HG03439 (cell line): ENCODE measurements at regions not wholly inside any gene's neighbourhood (a gene's known extent, or its start where the extent isn't known, plus 50 kb on each side); places are given as distances from the start of the nearest gene placed in this dataset.

Source experiments
- ATAC-seq: cut with Tn5 transposase; IDR thresholded peaks from one replicate; pipeline ENCODE4 v1.9.1; 2021; ENCODE audit warnings: mild to moderate bottlenecking, moderate library complexity; ENCODE audit not compliant: unreplicated experiment

DNA sequence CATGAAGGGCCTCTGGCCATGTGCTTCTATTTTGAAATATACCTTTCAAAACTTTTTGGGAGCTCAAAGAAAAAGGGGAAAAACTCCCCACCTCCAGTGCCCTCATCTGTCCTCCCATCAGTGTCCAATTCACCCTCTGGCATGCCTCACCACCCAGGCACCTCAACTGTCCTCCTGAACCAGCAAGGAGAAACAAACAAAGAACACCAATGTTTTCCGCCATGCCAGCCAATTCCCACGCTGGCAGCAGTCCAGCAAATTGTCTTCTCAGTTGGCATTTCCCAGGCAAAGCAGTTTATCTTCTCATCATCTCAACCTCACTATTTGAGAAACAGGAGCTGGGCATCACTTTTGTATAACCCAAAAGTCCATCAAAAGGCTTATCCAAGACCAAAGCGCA is 496.9 kb downstream of the SOX6 start:
- no peak for ATAC-seq

- ATAC-seq: no peak
These were observed 495.1 kb downstream of the SOX6 start for GRCh38 chr11:15861256-15861655.

DNA sequence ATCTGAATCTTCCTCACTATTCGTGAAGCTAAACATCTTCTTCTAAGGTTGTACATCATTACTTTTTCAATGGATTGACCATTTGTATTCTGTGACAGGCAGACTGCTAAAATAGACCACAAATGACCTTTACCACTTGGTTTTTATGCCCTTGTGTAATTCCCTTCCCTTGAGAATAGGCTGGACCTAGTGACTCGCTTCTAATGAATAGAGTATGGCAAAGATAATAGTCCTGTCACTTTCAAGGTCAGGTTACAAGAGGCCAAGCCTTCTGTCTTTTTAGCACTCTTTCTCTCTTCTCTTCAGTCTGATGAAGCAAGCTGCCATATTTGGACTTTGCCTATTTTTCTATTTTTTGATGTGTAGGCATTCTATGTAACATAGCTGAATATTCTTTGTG is 492.9 kb downstream of the SOX6 start:
- no peak for ATAC-seq

DNA sequence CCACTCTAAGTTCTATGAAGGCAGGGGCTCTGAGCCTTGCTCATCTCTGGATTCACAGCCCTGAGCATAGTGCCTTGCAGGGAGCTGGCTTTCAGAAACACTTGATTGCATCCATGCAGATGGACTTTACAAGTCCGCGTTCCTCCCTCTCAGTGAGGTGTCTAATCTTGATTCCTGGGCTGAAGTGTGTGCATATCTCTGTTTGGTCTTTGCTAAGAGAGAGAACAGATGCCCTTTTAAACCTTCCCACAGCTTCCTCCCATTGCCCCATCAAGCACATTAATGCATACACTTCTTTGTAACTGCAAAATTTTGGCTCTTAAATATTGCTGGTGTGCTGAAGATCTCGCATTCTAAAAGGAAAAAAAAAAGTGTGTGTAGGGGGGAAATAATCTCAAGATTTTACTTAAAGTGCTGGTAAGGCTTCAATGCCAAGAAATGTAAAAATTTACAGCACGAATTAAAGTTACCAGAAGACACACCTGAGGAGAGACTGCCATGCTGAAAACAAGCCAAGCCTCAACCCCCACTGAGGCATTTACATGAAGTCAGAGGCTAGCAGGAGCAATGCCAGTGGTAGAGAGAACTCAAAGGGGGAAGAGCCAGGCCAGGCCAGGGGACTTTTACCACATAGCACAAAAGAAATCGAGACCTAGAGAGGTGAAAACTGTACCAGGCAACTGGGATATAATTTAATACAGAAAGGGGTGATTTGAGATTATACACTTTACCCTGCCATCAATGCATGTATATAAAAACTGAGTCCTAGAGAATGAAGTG is 492.1 kb downstream of the SOX6 start:
- no peak for ATAC-seq

DNA sequence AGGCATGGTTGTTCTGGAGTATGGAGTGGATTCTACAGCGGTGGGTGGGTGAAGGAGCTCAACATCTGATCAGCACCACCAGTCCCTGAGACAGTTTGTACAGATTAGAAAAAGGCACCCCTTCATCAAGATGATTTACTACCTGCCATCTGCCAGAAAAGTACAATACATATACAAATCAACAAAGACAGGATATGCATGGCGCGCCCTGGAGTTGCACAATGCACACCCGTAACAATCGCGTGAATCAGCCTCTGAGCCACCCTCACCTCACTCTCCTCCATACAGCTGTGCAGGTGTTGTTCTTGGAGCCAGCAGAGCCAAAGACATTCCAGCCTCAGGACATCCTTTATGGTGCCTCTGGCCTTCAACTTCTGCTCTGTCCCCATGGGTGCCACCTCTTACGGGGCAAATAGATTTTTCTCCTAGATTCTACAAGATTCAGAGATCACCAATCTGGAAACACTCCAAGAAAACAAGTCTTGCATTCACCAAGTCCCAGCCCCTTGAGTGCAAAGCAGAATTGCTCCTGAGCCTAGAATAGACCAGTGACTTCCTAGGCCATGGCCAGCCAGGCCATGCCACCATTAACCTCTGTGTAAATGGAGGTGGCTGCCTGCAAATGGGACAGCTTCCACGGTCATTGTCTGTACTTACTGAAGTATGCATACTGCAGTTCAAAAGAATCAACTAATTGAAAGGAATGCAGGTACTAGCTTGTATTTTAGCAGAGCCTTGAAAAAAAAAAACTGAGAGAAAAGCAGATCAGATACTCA is 490.9 kb downstream of the SOX6 start:
- no peak for ATAC-seq

GRCh38 chr11:15867871-15868270 is 488.5 kb downstream of the SOX6 start:
- ATAC-seq: no peak

DNA sequence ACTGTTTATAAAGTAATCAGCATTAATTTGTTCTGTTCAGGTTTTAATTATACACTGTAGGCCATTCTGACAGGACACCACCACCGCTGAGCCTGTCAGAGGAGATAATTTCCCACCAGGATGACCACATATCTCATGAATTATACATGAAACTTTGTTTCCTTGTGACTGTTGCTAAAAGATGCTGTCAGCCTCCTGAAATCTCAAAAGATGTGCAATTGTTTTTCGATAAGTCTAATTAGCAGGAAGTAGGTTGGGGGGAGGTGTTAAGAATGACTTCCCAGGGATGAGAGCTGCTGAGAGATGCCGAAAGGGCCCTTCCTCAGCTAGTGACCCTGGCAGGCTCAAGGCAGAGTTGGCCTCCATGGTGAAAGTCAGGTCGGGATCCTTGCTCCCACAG is 485.4 kb downstream of the SOX6 start:
- no peak for ATAC-seq

DNA sequence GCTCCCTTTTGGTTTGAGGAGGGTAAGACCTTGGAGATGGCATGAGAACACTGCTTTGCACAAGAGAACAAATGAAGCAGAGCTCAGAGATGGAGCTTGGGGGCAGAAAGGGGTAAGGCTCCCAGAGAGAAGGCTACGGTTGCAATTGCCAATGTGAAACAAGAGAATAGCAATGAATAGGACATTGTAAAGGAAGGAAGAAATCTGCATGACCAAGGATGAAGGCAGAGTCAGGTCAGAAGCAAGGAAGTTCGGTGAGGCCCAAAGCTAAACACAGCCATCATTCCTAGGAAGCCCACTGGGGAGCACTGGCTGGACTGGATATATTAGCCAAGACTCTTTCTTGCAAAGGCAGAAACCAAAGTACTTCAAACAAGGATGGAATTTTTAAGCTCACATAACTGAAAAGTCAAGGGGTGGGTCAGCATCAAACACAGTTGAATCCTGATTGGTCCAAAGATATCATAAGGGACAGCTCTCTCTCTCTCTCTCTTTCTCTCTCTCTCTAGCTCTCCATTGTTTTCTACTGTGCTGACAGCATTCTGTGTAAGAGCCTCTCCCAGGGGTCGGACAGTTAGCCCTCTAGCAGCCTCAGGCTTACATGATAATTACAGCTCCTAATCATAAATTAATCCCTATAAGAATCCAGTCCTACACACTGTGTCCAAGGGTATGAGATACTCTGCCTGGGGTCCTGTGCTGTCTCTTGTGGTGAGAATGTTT is 484.3 kb downstream of the SOX6 start:
- no peak for ATAC-seq

DNA sequence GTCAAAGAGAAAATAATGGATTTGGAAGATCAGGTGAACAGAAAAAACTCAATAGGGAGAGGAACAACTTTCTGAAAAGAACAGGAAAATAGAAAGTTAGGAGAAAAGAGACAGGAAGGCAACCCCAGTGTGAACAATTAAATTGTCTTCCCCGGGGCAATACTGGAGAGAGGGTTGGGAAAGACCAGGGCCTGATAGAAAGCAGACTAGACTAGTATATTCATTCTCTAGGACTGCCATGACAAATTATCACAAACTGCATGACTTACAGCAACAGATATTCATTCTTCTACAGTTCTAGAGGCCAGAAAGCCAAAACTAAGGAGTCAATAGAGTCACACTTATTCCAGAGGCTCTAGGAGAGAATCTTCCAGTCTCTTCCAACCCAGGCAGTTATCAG is 482.8 kb downstream of the SOX6 start:
- no peak for ATAC-seq

- no peak for ATAC-seq
These were observed 481.6 kb downstream of the SOX6 start for GRCh38 chr11:15874704-15875103.

DNA sequence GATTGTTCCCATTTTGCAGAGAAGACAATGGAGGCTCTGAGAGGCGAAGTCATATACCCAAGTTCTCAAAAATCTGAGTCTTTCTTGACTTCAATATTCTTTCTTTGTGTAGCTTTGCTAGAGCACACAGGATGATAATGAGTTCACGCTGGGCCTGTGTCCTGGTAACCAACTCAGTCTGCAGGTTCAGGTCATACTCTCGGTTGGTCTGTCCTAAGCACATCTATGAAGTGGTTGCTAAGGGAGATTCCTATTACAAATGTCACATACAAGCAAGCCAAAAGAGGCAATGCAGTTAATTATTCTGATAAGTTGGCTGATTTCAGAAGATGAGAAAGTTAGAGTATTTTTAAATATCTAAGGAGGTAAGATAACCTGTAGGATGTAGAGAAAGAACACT is 481.0 kb downstream of the SOX6 start:
- ATAC-seq: no peak

- no peak for ATAC-seq
These were observed 480.4 kb downstream of the SOX6 start for GRCh38 chr11:15875943-15876342.

DNA sequence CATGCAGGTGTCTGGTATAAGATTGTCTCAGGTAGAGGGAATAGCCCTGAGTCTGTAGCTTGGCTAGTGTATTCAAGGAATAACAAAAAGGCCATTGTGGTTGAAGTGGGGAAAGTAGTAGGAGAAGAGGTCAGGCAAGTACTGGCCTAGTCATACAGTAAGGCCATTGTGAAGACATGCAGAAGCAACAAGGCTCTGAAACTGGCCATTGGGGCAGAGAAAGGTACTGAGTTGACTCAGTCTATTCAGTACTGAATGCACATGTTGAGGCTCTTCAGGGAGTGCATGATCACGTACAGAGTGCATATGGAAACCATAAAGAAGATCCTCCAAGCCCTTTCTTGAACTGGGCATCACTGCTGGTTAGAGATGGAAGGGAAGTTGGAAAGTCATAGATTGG is 477.6 kb downstream of the SOX6 start:
- ATAC-seq: no peak

DNA sequence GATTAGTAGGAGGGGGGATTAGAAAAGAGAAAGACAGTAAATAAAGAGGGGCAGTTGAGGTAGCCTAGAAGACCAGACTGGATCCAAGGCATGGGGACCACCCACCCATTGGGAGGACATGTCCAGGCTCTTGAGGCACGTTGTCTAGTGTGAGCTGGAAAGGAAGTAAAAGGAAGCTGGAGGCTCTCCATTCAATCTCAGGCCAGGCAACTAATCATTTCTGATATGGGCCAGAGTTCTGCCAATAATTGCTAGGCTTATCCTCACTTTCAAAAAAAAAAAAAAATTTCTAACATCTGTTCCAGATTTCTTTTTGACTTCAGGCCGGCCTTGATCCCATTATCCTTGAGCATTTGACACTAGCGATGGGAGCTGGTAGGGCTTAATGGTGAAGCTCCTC is 476.1 kb downstream of the SOX6 start:
- no peak for ATAC-seq

DNA sequence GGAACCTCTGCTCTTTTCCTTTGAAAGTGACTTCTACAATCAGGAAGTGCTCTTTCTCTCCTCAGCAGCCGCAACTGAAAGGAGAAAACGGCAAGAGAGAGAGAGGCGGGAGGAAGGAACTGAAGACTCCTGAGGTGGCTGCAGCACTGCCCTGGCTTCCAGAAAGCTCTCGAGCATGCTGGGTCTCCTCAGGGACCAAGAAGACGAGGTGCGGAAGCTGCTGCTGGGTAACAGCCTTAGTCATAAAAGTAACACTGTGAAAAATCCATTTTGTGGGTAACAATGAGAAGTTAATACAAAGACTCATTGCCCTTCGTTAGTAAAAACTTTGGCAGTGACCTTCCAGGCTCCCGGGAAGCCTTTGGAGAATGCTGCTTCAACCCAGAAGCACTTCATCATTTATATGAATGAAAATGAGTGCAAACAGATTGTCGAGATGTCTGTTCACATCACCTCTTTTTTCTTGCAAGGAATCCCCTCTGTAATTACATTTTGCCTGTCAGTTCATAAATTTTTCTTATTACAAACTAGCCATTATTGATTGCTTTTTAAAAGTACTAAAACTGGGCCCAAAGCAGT is 473.4 kb downstream of the SOX6 start:
- no peak for ATAC-seq

- ATAC-seq: no peak
These were observed 472.9 kb downstream of the SOX6 start for GRCh38 chr11:15883455-15883920.

GRCh38 chr11:15884141-15884540 is 472.2 kb downstream of the SOX6 start:
- no peak for ATAC-seq

GRCh38 chr11:15884777-15885540 is 471.4 kb downstream of the SOX6 start:
- no peak for ATAC-seq

GRCh38 chr11:15885854-15886253 is 470.5 kb downstream of the SOX6 start:
- no peak for ATAC-seq

- no peak for ATAC-seq
These were observed 470.0 kb downstream of the SOX6 start for GRCh38 chr11:15886299-15886698.

GRCh38 chr11:15886866-15887265 is 469.5 kb downstream of the SOX6 start:
- ATAC-seq: no peak
